HL-60 (cell line): ENCODE measurements at regions not wholly inside any gene's neighbourhood (a gene's known extent, or its start where the extent isn't known, plus 50 kb on each side); places are given as distances from the start of the nearest gene placed in this dataset.

Experiments used
- DNase-seq, 2 experiments: peaks; one replicate each; pipeline ENCODE4 v3.0.0-alpha.2; 2010 to 2020; ENCODE audit warnings: low read depth in 1 of 2, low spot score in 1 of 2
- H3K27ac ChIP-seq: fragments of 250-450 bp; sonication (Bioruptor Pico); replicated peaks from 2 replicates; pipeline ENCODE4 v1.5.1; 2020; ENCODE audit warnings: mild to moderate bottlenecking, moderate library complexity
- H3K27me3 ChIP-seq: fragments of 250-450 bp; sonication (Bioruptor Pico); 2 replicates; pipeline ENCODE4 v1.5.1; 2021; ENCODE audit warnings: mild to moderate bottlenecking, moderate library complexity; ENCODE audit not compliant: insufficient read depth, poor library complexity, severe bottlenecking
- H3K4me3 ChIP-seq: replicated peaks from 2 replicates; pipeline ENCODE4 v1.5.1; 2011; ENCODE audit warnings: mild to moderate bottlenecking, control low read depth, low read length; ENCODE audit not compliant: insufficient read depth
- GABPA ChIP-seq: IDR thresholded peaks from 2 replicates; pipeline ENCODE4 v1.6.1; 2012; ENCODE audit warnings: low read depth
- POLR2AphosphoS5 ChIP-seq: IDR thresholded peaks from 2 replicates; pipeline ENCODE4 v1.6.1; 2012; ENCODE audit warnings: low read depth
- REST ChIP-seq: IDR thresholded peaks from 2 replicates; pipeline ENCODE4 v1.6.1; 2012; ENCODE audit warnings: low read depth; ENCODE audit not compliant: insufficient replicate concordance
- SPI1 ChIP-seq: IDR thresholded peaks from 2 replicates; pipeline ENCODE4 v1.6.1; 2012; ENCODE audit warnings: low read depth, mild to moderate bottlenecking, borderline replicate concordance
- TF ChIP-seq, protein P1 (sequence below): IDR thresholded peaks from one replicate; pipeline ENCODE4 v1.5.1; 2011; ENCODE audit warnings: low read length, control low read depth, inconsistent platforms; ENCODE audit not compliant: insufficient read depth

DNA sequence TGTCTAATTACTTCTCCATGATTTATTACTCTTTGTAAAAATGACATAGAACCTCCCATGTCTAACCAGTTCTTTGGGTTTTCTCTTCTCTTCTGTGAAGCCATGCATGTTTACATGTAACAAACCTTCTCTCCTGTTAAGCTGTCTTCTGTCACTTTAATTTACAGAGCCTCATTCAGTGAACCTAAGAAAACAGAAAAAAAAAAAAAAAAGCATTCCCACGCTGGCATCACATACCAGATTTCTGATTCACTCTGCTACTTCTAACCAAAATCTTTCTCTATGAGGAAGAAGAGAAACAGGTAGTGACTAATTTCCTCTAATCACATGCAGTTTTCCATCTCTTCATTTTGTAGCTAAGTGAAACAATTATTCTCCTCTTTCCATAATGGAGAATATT, 141.4 kb upstream of the CXADR start:
- Histone ChIP-seq H3K27me3 (no peaks in the 10 kb centered on the region), H3K4me3 (no peak overlapping the region), H3K27ac (no peak overlapping the region)
- DNase-seq = no peak
- TF ChIP-seq, protein P1, sequence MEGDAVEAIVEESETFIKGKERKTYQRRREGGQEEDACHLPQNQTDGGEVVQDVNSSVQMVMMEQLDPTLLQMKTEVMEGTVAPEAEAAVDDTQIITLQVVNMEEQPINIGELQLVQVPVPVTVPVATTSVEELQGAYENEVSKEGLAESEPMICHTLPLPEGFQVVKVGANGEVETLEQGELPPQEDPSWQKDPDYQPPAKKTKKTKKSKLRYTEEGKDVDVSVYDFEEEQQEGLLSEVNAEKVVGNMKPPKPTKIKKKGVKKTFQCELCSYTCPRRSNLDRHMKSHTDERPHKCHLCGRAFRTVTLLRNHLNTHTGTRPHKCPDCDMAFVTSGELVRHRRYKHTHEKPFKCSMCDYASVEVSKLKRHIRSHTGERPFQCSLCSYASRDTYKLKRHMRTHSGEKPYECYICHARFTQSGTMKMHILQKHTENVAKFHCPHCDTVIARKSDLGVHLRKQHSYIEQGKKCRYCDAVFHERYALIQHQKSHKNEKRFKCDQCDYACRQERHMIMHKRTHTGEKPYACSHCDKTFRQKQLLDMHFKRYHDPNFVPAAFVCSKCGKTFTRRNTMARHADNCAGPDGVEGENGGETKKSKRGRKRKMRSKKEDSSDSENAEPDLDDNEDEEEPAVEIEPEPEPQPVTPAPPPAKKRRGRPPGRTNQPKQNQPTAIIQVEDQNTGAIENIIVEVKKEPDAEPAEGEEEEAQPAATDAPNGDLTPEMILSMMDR = no peak
- TF ChIP-seq POLR2AphosphoS5 (no peak), GABPA (no peak)

- Histone ChIP-seq H3K4me3 (no peak overlapping the region), H3K27me3 (no peaks in the 10 kb centered on the region), H3K27ac (no peak overlapping the region)
- DNase-seq = no peak
- TF ChIP-seq POLR2AphosphoS5 = no peak
- no peak for TF ChIP-seq REST
- no peak for TF ChIP-seq GABPA
- TF ChIP-seq, protein P1 = no peak
Observed at GRCh38 chr21:17372200-17372599, 140.6 kb upstream of the CXADR start.

DNA sequence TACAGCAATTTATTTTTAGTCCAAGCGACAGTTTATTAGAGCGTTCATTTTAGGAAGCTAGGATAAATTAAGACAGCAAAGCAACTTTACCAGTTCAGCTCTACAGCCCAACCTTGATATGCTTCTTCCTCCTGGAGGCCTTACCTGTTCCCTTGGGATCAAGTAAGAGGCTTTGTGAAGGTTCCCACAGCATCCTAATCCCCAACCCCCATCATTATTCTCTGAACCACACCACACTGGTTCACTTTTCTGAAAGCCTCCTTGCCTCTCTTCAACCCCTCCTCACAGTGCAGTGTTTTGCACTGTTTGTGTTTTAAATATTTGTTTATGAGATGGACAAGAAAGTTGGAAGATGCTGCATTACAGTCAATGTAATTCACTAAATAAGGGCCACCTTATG, 126.3 kb upstream of the CXADR start:
- H3K27me3 ChIP-seq = no peaks in the 10 kb centered on the region
- no peak for DNase-seq
- TF ChIP-seq, protein P1 = no peak
- TF ChIP-seq POLR2AphosphoS5 = no peak
- no peak for TF ChIP-seq SPI1
- no peak for TF ChIP-seq GABPA
- TF ChIP-seq REST = no peak
- no peak overlapping the region for H3K27ac ChIP-seq
- no peak overlapping the region for H3K4me3 ChIP-seq

- TF ChIP-seq REST = no peak
- TF ChIP-seq, protein P1 = peak; percentile 30
- H3K27ac ChIP-seq = no peak overlapping the region
- peak; percentile 6 to 47 for DNase-seq
- no peak overlapping the region for H3K4me3 ChIP-seq
- H3K27me3 ChIP-seq = no peaks in the 10 kb centered on the region
Observed at GRCh38 chr21:17387030-17387617, 125.7 kb upstream of the CXADR start.
